DMS53 treated with DMSO at 0.1 percent for 48 hours (cell line): ENCODE measurements at regions not wholly inside any gene's neighbourhood (a gene's known extent, or its start where the extent isn't known, plus 50 kb on each side); places are given as distances from the start of the nearest gene placed in this dataset.
"Not testable (repeated sequence)": the region's sequence is repeated elsewhere in the genome, so short reads cannot be mapped to it uniquely, and the experiment has no call there.

Experiments used
- DNase-seq: peaks from one replicate; lab custom pipeline; 2025; ENCODE audit not compliant: unreplicated experiment; lab: John Stamatoyannopoulos, UW

GRCh38 chr3:22373182-22373581 lies 622.2 kb upstream of the ZNF385D start:
- no peak for DNase-seq

GRCh38 chr3:22373827-22374226 lies 622.8 kb upstream of the ZNF385D start:
- DNase-seq, result no peak

GRCh38 chr3:22377421-22377820 lies 626.4 kb upstream of the ZNF385D start:
- no peak for DNase-seq

- no peak for DNase-seq
Observed at GRCh38 chr3:22378869-22379268, 627.9 kb upstream of the ZNF385D start.

GRCh38 chr3:22380253-22380652 lies 629.2 kb upstream of the ZNF385D start:
- DNase-seq, result no peak

GRCh38 chr3:22381564-22381963 lies 630.6 kb upstream of the ZNF385D start:
- DNase-seq, result not testable (repeated sequence)

GRCh38 chr3:22383285-22383684 lies 632.3 kb upstream of the ZNF385D start:
- no peak for DNase-seq

GRCh38 chr3:22386107-22386506 lies 635.1 kb upstream of the ZNF385D start:
- DNase-seq, result no peak

- DNase-seq, result no peak
Observed at GRCh38 chr3:22392286-22392685, 641.3 kb upstream of the ZNF385D start.

GRCh38 chr3:22392859-22393258 lies 641.8 kb upstream of the ZNF385D start:
- no peak for DNase-seq

- no peak for DNase-seq
Observed at GRCh38 chr3:22399566-22399965, 648.6 kb upstream of the ZNF385D start.

GRCh38 chr3:22401499-22401898 lies 650.5 kb upstream of the ZNF385D start:
- no peak for DNase-seq

GRCh38 chr3:22414239-22414638 lies 663.2 kb upstream of the ZNF385D start:
- DNase-seq, result no peak

GRCh38 chr3:22416838-22417446 lies 665.9 kb upstream of the ZNF385D start:
- DNase-seq, result not testable (repeated sequence)

- no peak for DNase-seq
Observed at GRCh38 chr3:22419261-22419660, 668.3 kb upstream of the ZNF385D start.

GRCh38 chr3:22421589-22421988 lies 670.6 kb upstream of the ZNF385D start:
- no peak for DNase-seq

- DNase-seq, result no peak
Observed at GRCh38 chr3:22431334-22431733, 680.3 kb upstream of the ZNF385D start.

- DNase-seq, result no peak
Observed at GRCh38 chr3:22439626-22440025, 688.6 kb upstream of the ZNF385D start.

GRCh38 chr3:22441711-22442110 lies 690.7 kb upstream of the ZNF385D start:
- DNase-seq, result no peak

GRCh38 chr3:22443571-22444233 lies 692.7 kb upstream of the ZNF385D start:
- no peak for DNase-seq

GRCh38 chr3:22445336-22445735 lies 694.3 kb upstream of the ZNF385D start:
- DNase-seq, result not testable (repeated sequence)

- DNase-seq, result no peak
Observed at GRCh38 chr3:22450786-22451400, 699.9 kb upstream of the ZNF385D start.
